HEK293 (cell line): ENCODE measurements at regions not wholly inside any gene's neighbourhood (a gene's known extent, or its start where the extent isn't known, plus 50 kb on each side); places are given as distances from the start of the nearest gene placed in this dataset.

ENCODE experiments used
- CTCF ChIA-PET: fragments of 350-600 bp; formaldehyde crosslinking; extraction: SDS; loops from one replicate; lab custom pipeline; 2021; ENCODE audit warnings: antibody characterized with exemption; lab: Yijun Ruan, JAX
- POLR2A ChIA-PET: fragments of 300-600 bp; formaldehyde crosslinking; extraction: SDS; loops from one replicate; lab custom pipeline; 2020; ENCODE audit warnings: antibody characterized with exemption, inconsistent platforms; lab: Yijun Ruan, JAX
- H3K27ac ChIP-seq: fragments of 200-500 bp; sonication (Bioruptor generic); 2 replicates; pipeline ENCODE4 v1.5.1; 2014; ENCODE audit warnings: low read depth, low read length, control low read depth, inconsistent platforms; ENCODE audit errors: extremely low read depth
- H3K36me3 ChIP-seq, 2 experiments: fragments of 200-500 bp in 1 of 2; sonication (Bioruptor generic) in 1 of 2; 1 replicate in 1 of 2; 2 replicates in 1 of 2; pipeline ENCODE4 v1.5.1; 2014 to 2017; ENCODE audit warnings: inconsistent platforms in 2 of 2, low read length in 2 of 2; ENCODE audit not compliant: control insufficient read depth in 2 of 2, insufficient read depth in 1 of 2
- H3K4me1 ChIP-seq: fragments of 200-500 bp; sonication (Bioruptor generic); 2 replicates; pipeline ENCODE4 v1.5.1; 2014; ENCODE audit warnings: mild to moderate bottlenecking, low read length, inconsistent platforms; ENCODE audit not compliant: control insufficient read depth, insufficient read depth
- H3K4me3 ChIP-seq: 2 replicates; pipeline ENCODE4 v1.5.1; 2011; ENCODE audit warnings: low read depth, mild to moderate bottlenecking, control low read depth, low read length, moderate library complexity
- H3K9me3 ChIP-seq: fragments of 200-500 bp; sonication (Bioruptor generic); 2 replicates; pipeline ENCODE4 v1.5.1; 2014; ENCODE audit warnings: low read depth, low read length, inconsistent platforms; ENCODE audit not compliant: control insufficient read depth, insufficient read depth
- HIC1 ChIP-seq: fragments of 450-650 bp; formaldehyde crosslinking; IDR thresholded peaks from 2 replicates; pipeline ENCODE4 v1.5.1; 2016; ENCODE audit warnings: missing biosample characterization, missing genetic modification characterization
- INSM2 ChIP-seq: fragments of 450-650 bp; formaldehyde crosslinking; IDR thresholded peaks from 2 replicates; pipeline ENCODE4 v1.5.1; 2016; ENCODE audit warnings: missing biosample characterization, missing genetic modification characterization
- KLF16 ChIP-seq: fragments of 450-650 bp; formaldehyde crosslinking; IDR thresholded peaks from 2 replicates; pipeline ENCODE4 v1.5.1; 2017; ENCODE audit warnings: missing biosample characterization, missing genetic modification characterization
- SALL2 ChIP-seq: fragments of 450-650 bp; formaldehyde crosslinking; IDR thresholded peaks from 2 replicates; pipeline ENCODE4 v1.5.0; 2017; ENCODE audit warnings: missing biosample characterization, mild to moderate bottlenecking, missing genetic modification characterization, borderline replicate concordance
- SCRT2 ChIP-seq: fragments of 450-650 bp; formaldehyde crosslinking; IDR thresholded peaks from 2 replicates; pipeline ENCODE4 v1.5.1; 2016; ENCODE audit warnings: missing biosample characterization, missing genetic modification characterization
- WT1 ChIP-seq: fragments of 450-650 bp; formaldehyde crosslinking; IDR thresholded peaks from 2 replicates; pipeline ENCODE4 v1.5.1; 2016; ENCODE audit warnings: missing biosample characterization, missing genetic modification characterization
- ZNF10 ChIP-seq: fragments of 450-650 bp; formaldehyde crosslinking; IDR thresholded peaks from 2 replicates; pipeline ENCODE4 v1.5.1; 2017; ENCODE audit warnings: missing biosample characterization, missing genetic modification characterization
- ZNF121 ChIP-seq: fragments of 450-650 bp; formaldehyde crosslinking; IDR thresholded peaks from 2 replicates; pipeline ENCODE4 v1.5.1; 2016; ENCODE audit warnings: missing biosample characterization, missing genetic modification characterization
- ZNF138 ChIP-seq: fragments of 450-650 bp; formaldehyde crosslinking; IDR thresholded peaks from 2 replicates; pipeline ENCODE4 v1.5.1; 2016; ENCODE audit warnings: missing biosample characterization, missing genetic modification characterization, borderline replicate concordance
- ZNF146 ChIP-seq: fragments of 450-650 bp; formaldehyde crosslinking; IDR thresholded peaks from 2 replicates; pipeline ENCODE4 v1.5.1; 2016; ENCODE audit warnings: missing biosample characterization, missing genetic modification characterization
- ZNF155 ChIP-seq: fragments of 450-650 bp; formaldehyde crosslinking; IDR thresholded peaks from 2 replicates; pipeline ENCODE4 v1.5.1; 2016; ENCODE audit warnings: missing biosample characterization, missing genetic modification characterization
- ZNF221 ChIP-seq: fragments of 450-650 bp; formaldehyde crosslinking; IDR thresholded peaks from 2 replicates; pipeline ENCODE4 v1.5.1; 2017; ENCODE audit warnings: missing biosample characterization, missing genetic modification characterization, borderline replicate concordance
- ZNF23 ChIP-seq: fragments of 450-650 bp; formaldehyde crosslinking; IDR thresholded peaks from 2 replicates; pipeline ENCODE4 v1.5.1; 2016; ENCODE audit warnings: missing biosample characterization, missing genetic modification characterization, borderline replicate concordance
- ZNF280D ChIP-seq: fragments of 450-650 bp; formaldehyde crosslinking; IDR thresholded peaks from 2 replicates; pipeline ENCODE4 v1.5.1; 2016; ENCODE audit warnings: missing biosample characterization, missing genetic modification characterization
- ZNF324 ChIP-seq: fragments of 450-650 bp; formaldehyde crosslinking; IDR thresholded peaks from 2 replicates; pipeline ENCODE4 v1.5.1; 2016; ENCODE audit warnings: missing biosample characterization, missing genetic modification characterization
- ZNF366 ChIP-seq: fragments of 450-650 bp; formaldehyde crosslinking; conservative IDR thresholded peaks from 2 replicates; pipeline ENCODE4 v1.5.1; 2016; ENCODE audit warnings: missing biosample characterization, missing genetic modification characterization
- ZNF707 ChIP-seq: fragments of 450-650 bp; formaldehyde crosslinking; IDR thresholded peaks from 2 replicates; pipeline ENCODE4 v1.5.1; 2016; ENCODE audit warnings: missing biosample characterization, missing genetic modification characterization
- ZNF768 ChIP-seq: fragments of 450-650 bp; formaldehyde crosslinking; IDR thresholded peaks from 2 replicates; pipeline ENCODE4 v1.5.1; 2018; ENCODE audit warnings: missing biosample characterization, mild to moderate bottlenecking, missing genetic modification characterization
- ZXDB ChIP-seq: fragments of 450-650 bp; formaldehyde crosslinking; IDR thresholded peaks from 2 replicates; pipeline ENCODE4 v1.5.1; 2016; ENCODE audit warnings: missing biosample characterization, missing genetic modification characterization

GRCh38 chr18:68427951-68428401 is 286.9 kb downstream of the TMX3 start (continued):
- no peak for TF ChIP-seq SCRT2 (tag by site-specific recombination)
- no peak for TF ChIP-seq ZNF366
- TF ChIP-seq ZNF768 = no peak
- TF ChIP-seq INSM2 (tag by site-specific recombination) = no peak

- no peak overlapping the region for H3K4me3 ChIP-seq
- no peaks in the 10 kb centered on the region for H3K4me1 ChIP-seq
- no peak overlapping the region for H3K27ac ChIP-seq
- H3K9me3 ChIP-seq = no peaks in the 10 kb centered on the region
- no peaks in the 10 kb centered on the region for H3K36me3 ChIP-seq
- ChIA-PET CTCF (no interaction called here), POLR2A (no interaction called here)
- TF ChIP-seq ZNF10 (no peak), ZNF221 (tag by site-specific recombination) (no peak), ZNF707 (tag by site-specific recombination) (no peak), KLF16 (no peak), ZNF138 (tag by site-specific recombination) (no peak), HIC1 (tag by site-specific recombination) (no peak), ZNF280D (tag by site-specific recombination) (no peak), ZNF146 (tag by site-specific recombination) (no peak), ZNF23 (no peak), SALL2 (tag by site-specific recombination) (no peak), ZNF324 (tag by site-specific recombination) (no peak), ZNF121 (no peak), ZXDB (tag by site-specific recombination) (no peak), ZNF155 (tag by site-specific recombination) (no peak), WT1 (tag by site-specific recombination) (no peak)
Measured at GRCh38 chr18:68426731-68427315, 288.1 kb downstream of the TMX3 start.
